Skeletal muscle satellite cell (primary cell): ENCODE measurements at regions not wholly inside any gene's neighbourhood (a gene's known extent, or its start where the extent isn't known, plus 50 kb on each side); places are given as distances from the start of the nearest gene placed in this dataset.
"Not testable (repeated sequence)": the region's sequence is repeated elsewhere in the genome, so short reads cannot be mapped to it uniquely, and the experiment has no call there.

ENCODE experiments used
- H3K27me3 ChIP-seq: 2 replicates; pipeline ENCODE4 v1.7.0; 2013; ENCODE audit warnings: low read length; ENCODE audit not compliant: control insufficient read depth, insufficient read depth
- H3K36me3 ChIP-seq: 2 replicates; pipeline ENCODE4 v1.7.0; 2013; ENCODE audit warnings: mild to moderate bottlenecking, control low read depth, low read length; ENCODE audit not compliant: insufficient read depth
- H3K4me1 ChIP-seq: 2 replicates; pipeline ENCODE4 v1.7.0; 2013; ENCODE audit warnings: low read length; ENCODE audit not compliant: control insufficient read depth, insufficient read depth
- H3K4me2 ChIP-seq: 2 replicates; pipeline ENCODE4 v1.7.0; 2013; ENCODE audit warnings: mild to moderate bottlenecking, low read length
- H3K4me3 ChIP-seq: 2 replicates; pipeline ENCODE4 v1.7.0; 2013; ENCODE audit warnings: low read length
- H3K9ac ChIP-seq: 2 replicates; pipeline ENCODE4 v1.7.0; 2013; ENCODE audit warnings: mild to moderate bottlenecking, low read depth, low read length, moderate library complexity
- H3K9me3 ChIP-seq: replicated peaks from 2 replicates; pipeline ENCODE4 v1.7.0; 2013; ENCODE audit warnings: mild to moderate bottlenecking, control low read depth, low read length

DNA sequence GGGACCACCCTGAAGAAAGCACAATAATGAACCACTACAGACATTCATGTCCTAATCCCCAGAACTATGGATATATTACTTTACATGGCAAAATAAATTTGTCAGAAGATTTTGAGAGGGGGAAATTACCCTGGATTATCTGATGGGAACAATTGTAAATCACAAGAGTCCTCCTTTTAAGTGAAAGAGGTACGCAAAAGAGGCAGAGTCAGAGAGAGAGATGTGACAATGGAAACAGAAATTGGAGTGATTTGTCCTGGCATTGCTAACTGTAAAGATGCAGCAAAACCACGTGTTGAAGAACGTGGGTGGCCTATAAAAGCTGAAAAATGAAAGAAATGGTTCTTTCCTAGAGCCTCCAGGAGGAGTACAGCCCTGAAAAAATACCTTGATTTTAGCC lies 1121.4 kb upstream of the ALCAM start:
- no peaks in the 10 kb centered on the region for H3K27me3 ChIP-seq
- H3K4me3 ChIP-seq: no peak overlapping the region
- H3K9ac ChIP-seq: no peak overlapping the region
- H3K36me3 ChIP-seq: no peaks in the 10 kb centered on the region
- H3K4me1 ChIP-seq: no peaks in the 10 kb centered on the region
- no peaks in the 10 kb centered on the region for H3K9me3 ChIP-seq
- no peak overlapping the region for H3K4me2 ChIP-seq

DNA sequence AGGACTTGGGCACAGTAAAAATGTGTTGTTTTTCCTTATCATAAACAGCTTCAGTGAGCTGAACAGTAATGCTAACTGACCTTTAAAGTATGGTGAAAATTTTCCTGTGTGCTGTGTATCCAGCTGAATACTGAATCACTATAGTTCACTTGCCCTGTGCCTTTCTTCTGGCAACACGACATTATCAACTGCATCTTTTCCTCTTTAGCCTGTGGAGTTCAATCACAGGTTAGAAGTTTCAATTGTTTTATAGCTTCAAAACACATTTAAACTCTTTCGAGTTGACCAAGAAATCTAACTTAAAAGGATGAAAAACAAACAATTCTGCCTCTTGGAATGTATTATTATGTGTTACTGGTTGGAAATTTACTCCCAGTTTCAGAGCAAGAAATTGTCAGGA lies 1120.7 kb upstream of the ALCAM start:
- no peak overlapping the region for H3K9ac ChIP-seq
- H3K4me1 ChIP-seq: no peaks in the 10 kb centered on the region
- H3K36me3 ChIP-seq: no peaks in the 10 kb centered on the region
- no peaks in the 10 kb centered on the region for H3K9me3 ChIP-seq
- H3K27me3 ChIP-seq: no peaks in the 10 kb centered on the region
- H3K4me2 ChIP-seq: no peak overlapping the region
- no peak overlapping the region for H3K4me3 ChIP-seq

DNA sequence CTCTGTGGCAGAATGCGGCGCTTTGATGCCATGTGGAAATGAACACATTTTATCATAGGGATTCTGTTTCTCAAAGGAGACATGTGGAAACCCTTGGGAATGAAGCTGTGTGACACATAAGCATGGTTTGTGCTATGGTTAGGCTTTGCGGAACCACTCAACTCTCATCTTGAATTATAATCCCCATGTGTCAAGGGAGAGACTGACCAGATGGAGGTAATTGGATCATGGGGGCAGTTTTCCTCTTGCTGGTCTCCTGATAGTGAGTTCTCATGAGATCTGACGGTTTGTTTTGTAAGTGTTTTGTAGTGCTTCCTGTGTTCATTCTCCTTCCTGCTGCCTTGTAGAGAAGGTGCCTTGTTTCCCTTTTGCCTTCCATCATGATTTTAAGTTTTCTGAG lies 1109.2 kb upstream of the ALCAM start:
- Histone ChIP-seq H3K9me3 (no peaks in the 10 kb centered on the region), H3K4me2 (no peak overlapping the region), H3K9ac (no peak overlapping the region), H3K4me3 (no peak overlapping the region), H3K36me3 (no peaks in the 10 kb centered on the region), H3K4me1 (no peaks in the 10 kb centered on the region), H3K27me3 (no peaks in the 10 kb centered on the region)

DNA sequence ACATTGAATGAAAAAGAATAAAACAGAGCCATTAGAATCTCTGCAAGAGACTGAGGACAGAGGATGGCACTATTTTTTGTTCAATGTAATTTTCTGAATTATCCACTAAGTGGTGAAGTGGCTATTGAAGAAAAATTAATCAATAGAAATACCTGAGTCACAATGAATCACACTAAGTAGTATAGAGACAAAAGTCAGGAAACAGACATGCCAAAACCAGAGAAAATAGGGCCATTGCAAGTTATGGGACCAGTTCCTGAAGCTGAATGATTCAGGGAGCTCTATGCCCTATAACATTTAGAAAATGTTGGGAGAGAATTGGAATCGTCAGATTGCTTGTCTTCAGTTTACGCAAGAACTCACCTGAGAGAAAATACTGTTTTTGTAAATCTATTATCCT lies 1103.2 kb upstream of the ALCAM start:
- Histone ChIP-seq H3K9ac (no peak overlapping the region), H3K4me2 (no peak overlapping the region), H3K36me3 (no peaks in the 10 kb centered on the region), H3K4me1 (no peaks in the 10 kb centered on the region), H3K4me3 (no peak overlapping the region), H3K9me3 (no peaks in the 10 kb centered on the region), H3K27me3 (no peaks in the 10 kb centered on the region)

DNA sequence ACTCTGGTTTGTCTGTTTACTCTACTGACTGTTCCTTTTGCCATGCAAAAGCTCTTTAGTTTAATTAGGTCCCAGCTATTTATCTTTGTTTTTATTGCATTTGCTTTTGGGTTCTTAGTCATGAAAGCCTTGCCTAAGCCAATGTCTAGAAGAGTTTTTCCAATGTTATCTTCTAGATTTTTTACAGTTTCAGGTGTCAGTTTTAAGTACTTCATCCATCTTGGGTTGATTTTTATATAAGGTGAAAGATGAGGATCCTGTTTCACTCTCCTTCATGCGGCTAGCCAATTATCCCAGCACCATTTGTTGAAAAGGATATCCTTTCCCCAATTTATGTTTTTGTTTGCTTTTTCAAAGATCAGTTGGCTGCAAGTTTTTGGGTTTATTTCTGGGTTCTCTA lies 1100.5 kb upstream of the ALCAM start:
- not testable (repeated sequence) for H3K27me3 ChIP-seq, H3K9ac ChIP-seq, H3K4me3 ChIP-seq, H3K9me3 ChIP-seq, H3K4me2 ChIP-seq, H3K4me1 ChIP-seq, H3K36me3 ChIP-seq

DNA sequence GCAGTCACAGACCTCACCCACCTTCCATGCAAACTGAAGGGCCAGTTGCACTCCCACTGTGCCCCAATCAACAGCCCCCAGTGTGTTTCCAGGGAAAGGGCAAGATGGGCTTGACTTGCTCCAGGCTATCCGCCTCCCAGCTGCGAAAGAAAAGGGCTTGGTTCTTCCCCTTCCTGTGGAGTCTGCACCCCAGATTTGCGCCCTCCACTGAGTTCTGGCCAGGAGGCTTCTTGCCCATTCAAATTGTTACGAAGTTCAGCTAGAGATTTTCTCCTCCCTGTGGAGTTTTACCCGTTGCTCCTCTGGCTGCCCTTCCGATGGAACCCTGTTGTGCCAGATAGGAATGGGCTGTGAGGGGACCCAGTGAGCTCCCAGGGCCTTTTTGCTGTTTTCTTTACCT lies 1096.9 kb upstream of the ALCAM start:
- H3K36me3 ChIP-seq: no peaks in the 10 kb centered on the region
- H3K4me2 ChIP-seq: no peak overlapping the region
- no peak overlapping the region for H3K9ac ChIP-seq

DNA sequence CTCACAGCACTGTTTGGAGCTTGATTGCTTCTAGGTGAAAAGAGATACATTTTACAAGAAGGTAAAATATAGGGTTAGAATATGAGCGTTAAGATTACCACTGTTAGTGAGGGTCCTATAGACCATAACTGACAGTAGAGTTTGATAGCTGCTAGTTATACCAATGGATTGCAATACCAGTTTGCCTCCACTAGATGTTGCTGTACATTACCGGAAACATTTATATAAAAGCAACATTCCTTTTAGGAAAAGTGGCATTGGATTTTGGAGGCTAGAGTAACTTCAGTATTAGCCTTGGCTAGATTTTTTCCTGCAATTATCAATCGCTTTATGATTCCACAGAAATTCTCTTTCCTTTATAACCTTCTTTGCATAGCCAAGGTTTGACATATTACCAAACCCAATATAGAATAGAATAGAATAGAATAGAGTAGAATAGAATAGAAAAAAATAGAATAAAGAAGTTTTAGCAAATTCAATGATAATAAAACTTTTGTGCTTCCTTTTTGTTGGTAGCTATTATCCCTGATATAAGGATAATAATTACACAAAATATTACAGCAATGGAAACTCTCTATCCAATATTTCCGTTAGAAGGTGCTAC lies 1093.6 kb upstream of the ALCAM start:
- Histone ChIP-seq H3K4me1 (no peaks in the 10 kb centered on the region), H3K4me2 (no peak overlapping the region), H3K4me3 (no peak overlapping the region), H3K36me3 (no peaks in the 10 kb centered on the region), H3K9me3 (no peaks in the 10 kb centered on the region), H3K9ac (no peak overlapping the region), H3K27me3 (no peaks in the 10 kb centered on the region)

More for the DNA sequence above, 1096.9 kb upstream of the ALCAM start:
- H3K9me3 ChIP-seq: no peaks in the 10 kb centered on the region
- H3K27me3 ChIP-seq: no peaks in the 10 kb centered on the region
- no peaks in the 10 kb centered on the region for H3K4me1 ChIP-seq
- no peak overlapping the region for H3K4me3 ChIP-seq

DNA sequence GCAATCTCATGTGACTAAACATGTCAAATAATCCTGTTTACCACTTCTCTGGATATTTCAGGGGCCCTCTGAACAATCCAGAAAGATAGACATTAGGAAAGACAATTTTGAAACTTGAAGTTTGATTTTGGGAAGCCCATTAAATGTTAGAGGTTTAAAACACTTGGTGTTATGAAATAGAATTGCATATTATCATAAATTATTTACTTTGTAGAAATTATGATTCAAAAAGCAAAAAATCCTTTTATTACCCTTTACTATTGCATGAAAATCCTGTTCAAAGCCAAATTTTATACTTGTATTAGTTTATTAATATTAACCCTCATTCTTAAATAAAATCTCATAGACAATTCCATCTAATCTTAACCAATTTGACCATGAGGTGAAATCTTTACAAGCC lies 1091.5 kb upstream of the ALCAM start:
- Histone ChIP-seq H3K9me3 (peaks cover 2% of the 10 kb centered on the region), H3K27me3 (no peaks in the 10 kb centered on the region), H3K36me3 (no peaks in the 10 kb centered on the region), H3K9ac (no peak overlapping the region), H3K4me2 (no peak overlapping the region), H3K4me3 (no peak overlapping the region), H3K4me1 (no peaks in the 10 kb centered on the region)

DNA sequence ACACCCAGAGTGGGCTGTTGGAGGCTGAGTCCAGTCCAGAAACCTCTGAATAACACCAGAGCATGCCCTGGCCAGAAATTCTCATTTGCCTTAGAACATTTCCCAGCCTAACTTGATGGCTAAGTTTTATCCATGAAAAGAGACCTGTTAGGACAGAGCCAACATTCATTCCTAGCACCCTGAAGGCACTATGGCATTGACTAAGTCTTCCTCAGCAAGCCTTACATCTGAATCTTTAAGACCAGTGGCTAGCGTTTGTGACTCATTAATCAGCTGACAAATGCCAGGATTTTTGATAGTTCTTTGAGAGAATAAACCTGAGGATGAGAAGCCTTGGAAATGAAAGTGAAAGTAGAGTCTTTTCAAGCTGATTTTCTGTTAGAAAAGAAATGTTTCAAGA lies 1087.1 kb upstream of the ALCAM start:
- Histone ChIP-seq H3K36me3 (no peaks in the 10 kb centered on the region), H3K27me3 (no peaks in the 10 kb centered on the region), H3K4me1 (no peaks in the 10 kb centered on the region), H3K4me3 (peak overlapping the region; percentile 21), H3K9me3 (peaks cover 2% of the 10 kb centered on the region), H3K4me2 (peak overlapping the region; percentile 52), H3K9ac (peak overlapping the region; percentile 23)

DNA sequence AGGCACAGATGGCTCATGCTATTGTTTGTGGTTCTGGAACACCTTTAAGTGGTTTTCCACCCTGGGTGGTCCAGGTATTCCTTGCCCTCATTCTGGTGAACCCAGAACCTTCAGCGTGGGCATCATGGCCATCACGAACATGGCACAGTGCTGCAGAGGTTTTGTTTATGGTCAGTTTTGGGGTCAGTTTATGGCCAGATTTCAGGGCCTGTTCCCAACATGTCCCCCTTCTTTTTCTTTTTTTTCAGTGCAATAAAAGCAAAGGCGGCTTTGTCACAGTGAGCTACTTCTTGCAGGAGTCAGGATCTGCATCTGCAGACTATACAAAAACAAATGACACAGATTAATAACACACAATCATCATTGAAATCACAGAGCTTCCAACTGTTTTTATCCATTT lies 1085.0 kb upstream of the ALCAM start:
- Histone ChIP-seq H3K27me3 (no peaks in the 10 kb centered on the region), H3K36me3 (no peaks in the 10 kb centered on the region), H3K4me1 (no peaks in the 10 kb centered on the region), H3K9ac (no peak overlapping the region), H3K9me3 (peaks cover 2% of the 10 kb centered on the region), H3K4me3 (no peak overlapping the region), H3K4me2 (no peak overlapping the region)

DNA sequence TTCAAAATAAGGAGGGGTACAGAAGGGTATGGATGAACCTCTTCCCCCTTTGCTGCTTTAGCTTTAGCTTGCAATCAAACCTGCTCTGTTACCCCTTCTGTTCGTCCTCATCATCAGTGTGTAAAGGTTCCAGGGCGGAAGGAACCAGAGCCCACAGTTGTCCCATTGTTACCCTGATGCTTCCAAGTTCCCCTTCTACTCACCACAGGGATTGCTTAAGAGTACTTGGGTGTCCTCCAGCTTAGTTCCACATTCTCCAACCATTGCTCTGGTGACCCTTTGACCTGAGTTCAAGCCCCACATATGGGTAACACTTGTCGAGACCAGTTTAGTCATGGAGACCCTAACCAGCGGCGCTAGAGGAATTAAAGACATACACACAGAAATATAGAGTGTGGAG lies 1080.1 kb upstream of the ALCAM start:
- no peaks in the 10 kb centered on the region for H3K9me3 ChIP-seq
- H3K4me3 ChIP-seq: no peak overlapping the region
- no peaks in the 10 kb centered on the region for H3K4me1 ChIP-seq
- no peak overlapping the region for H3K4me2 ChIP-seq
- H3K9ac ChIP-seq: no peak overlapping the region
- no peaks in the 10 kb centered on the region for H3K27me3 ChIP-seq
- H3K36me3 ChIP-seq: no peaks in the 10 kb centered on the region

DNA sequence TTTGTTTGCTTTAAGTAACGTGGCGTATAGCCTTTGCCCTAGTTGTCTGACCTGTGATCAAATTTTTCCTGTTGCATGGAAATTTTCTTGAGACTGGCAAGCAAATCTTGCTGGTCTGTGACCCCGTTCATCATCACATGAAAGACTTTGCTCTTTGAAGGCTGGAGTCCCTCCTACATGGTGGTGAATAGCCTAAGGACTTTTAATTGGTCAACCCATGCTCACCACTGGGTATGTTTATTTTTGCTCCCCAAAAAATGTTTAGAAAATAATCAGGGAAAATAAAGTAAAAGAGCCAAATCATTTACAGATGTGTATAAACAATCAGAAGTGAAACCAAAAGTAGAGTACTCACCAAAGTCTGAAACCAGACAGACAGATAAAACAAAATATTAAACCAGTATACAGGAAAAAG lies 1075.3 kb upstream of the ALCAM start:
- H3K9ac ChIP-seq: peak overlapping the region; percentile 3
- H3K4me1 ChIP-seq: no peaks in the 10 kb centered on the region
- H3K36me3 ChIP-seq: no peaks in the 10 kb centered on the region
- H3K4me3 ChIP-seq: peak overlapping the region; percentile 45
- no peaks in the 10 kb centered on the region for H3K27me3 ChIP-seq
- H3K9me3 ChIP-seq: no peaks in the 10 kb centered on the region
- peak overlapping the region; percentile 63 for H3K4me2 ChIP-seq
